ENCODE measurements at regions not wholly inside any gene's neighbourhood (a gene's known extent, or its start where the extent isn't known, plus 50 kb on each side); places are given as distances from the start of the nearest gene placed in this dataset.

DNA sequence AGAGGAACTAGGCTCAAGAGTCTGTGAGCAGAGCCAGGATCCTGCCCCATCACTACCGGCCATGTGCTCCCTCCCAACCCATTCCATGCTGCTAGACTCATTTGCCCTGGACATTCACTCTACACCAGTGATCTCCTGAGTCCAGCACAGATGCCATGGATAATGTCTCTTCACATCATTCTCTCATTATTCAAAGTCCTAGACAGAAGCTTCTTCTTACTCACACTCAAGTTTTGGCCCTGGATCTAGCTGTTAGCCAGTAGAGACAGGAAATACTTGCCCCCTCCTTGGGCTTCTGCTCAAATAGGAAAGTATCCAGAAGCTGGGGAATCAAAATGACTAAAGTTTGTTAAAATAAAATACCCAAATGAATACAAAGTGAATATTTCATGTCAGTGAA lies 266.8 kb upstream of the LDB2 start:
- no peak overlapping the region for H3K4me2 ChIP-seq (ENCODE audit: low read length)
- H3K9ac ChIP-seq (ENCODE audit: low read length): no peak overlapping the region
- no peak for ATAC-seq
- H3F3A ChIP-seq (ENCODE audit: low read length, unreplicated experiment): no peaks in the 10 kb centered on the region
- TF ChIP-seq, protein P1, sequence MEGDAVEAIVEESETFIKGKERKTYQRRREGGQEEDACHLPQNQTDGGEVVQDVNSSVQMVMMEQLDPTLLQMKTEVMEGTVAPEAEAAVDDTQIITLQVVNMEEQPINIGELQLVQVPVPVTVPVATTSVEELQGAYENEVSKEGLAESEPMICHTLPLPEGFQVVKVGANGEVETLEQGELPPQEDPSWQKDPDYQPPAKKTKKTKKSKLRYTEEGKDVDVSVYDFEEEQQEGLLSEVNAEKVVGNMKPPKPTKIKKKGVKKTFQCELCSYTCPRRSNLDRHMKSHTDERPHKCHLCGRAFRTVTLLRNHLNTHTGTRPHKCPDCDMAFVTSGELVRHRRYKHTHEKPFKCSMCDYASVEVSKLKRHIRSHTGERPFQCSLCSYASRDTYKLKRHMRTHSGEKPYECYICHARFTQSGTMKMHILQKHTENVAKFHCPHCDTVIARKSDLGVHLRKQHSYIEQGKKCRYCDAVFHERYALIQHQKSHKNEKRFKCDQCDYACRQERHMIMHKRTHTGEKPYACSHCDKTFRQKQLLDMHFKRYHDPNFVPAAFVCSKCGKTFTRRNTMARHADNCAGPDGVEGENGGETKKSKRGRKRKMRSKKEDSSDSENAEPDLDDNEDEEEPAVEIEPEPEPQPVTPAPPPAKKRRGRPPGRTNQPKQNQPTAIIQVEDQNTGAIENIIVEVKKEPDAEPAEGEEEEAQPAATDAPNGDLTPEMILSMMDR (conservative IDR thresholded peaks at IDR 0.05; ENCODE audit: low read depth, low read length): no peak
- TF ChIP-seq EZH2phosphoT487 (IDR thresholded peaks at IDR 0.05; ENCODE audit: borderline replicate concordance, low read length) (no peak), EZH2 (IDR thresholded peaks at IDR 0.05; ENCODE audit: low read length, unreplicated experiment) (no peak)
- intact Hi-C loops (cut with micrococcal nuclease): no loop called here
- no peak overlapping the region for H3K27ac ChIP-seq (ENCODE audit: low read length)
- no peaks in the 10 kb centered on the region for H3K36me3 ChIP-seq (ENCODE audit: low read depth, low read length)
- ChIA-PET POLR2A (ENCODE audit: unreplicated experiment) (no interaction called here), CTCF (no interaction called here)
- H3K4me1 ChIP-seq (ENCODE audit: insufficient read depth, low read length): no peaks in the 10 kb centered on the region
- no peaks in the 10 kb centered on the region for H3K9me2 ChIP-seq (replicated peaks; ENCODE audit: low read length)
- no peaks in the 10 kb centered on the region for H3K27me3 ChIP-seq (ENCODE audit: low read length)
- DNase-seq: no peak
- no peaks in the 10 kb centered on the region for H4K20me1 ChIP-seq (ENCODE audit: low read length)
- H3K9me3 ChIP-seq (ENCODE audit: low read length): no peaks in the 10 kb centered on the region
- no peak overlapping the region for H2AFZ ChIP-seq (ENCODE audit: low read length)
- H3K4me3 ChIP-seq (ENCODE audit: low read length): no peak overlapping the region
- H3K79me2 ChIP-seq (ENCODE audit: low read length): no peaks in the 10 kb centered on the region
- no TSS peak for BruUV-seq (replicated peaks)

DNA sequence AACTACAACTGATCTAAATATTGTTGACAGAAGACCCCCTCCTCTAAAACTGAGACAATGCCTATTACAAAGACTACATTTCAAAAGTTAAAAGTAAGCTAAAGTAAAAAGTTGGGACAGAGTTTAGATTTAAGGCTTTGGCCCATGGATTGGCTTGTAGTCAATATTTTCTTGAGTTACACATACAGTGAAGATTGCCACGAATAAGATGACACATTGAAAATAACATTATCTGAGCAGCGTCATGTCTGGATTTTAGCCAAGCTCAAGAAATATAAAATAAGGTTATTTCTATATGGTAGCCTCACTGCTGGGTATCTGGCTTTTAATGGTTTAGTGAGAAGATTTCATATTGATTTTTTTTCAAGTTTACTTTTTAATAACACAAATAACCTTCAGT lies 266.2 kb upstream of the LDB2 start:
- DNase-seq: no peak
- Histone ChIP-seq H3K9me3 (ENCODE audit: low read length) (no peaks in the 10 kb centered on the region), H4K20me1 (ENCODE audit: low read length) (no peaks in the 10 kb centered on the region), H3K4me3 (ENCODE audit: low read length) (no peak overlapping the region), H3K79me2 (ENCODE audit: low read length) (no peaks in the 10 kb centered on the region), H3K4me1 (ENCODE audit: insufficient read depth, low read length) (no peaks in the 10 kb centered on the region), H3K27ac (ENCODE audit: low read length) (no peak overlapping the region), H3K9me2 (replicated peaks; ENCODE audit: low read length) (no peaks in the 10 kb centered on the region), H3F3A (ENCODE audit: low read length, unreplicated experiment) (no peaks in the 10 kb centered on the region), H3K9ac (ENCODE audit: low read length) (no peak overlapping the region), H3K27me3 (ENCODE audit: low read length) (no peaks in the 10 kb centered on the region), H3K36me3 (ENCODE audit: low read depth, low read length) (no peaks in the 10 kb centered on the region), H3K4me2 (ENCODE audit: low read length) (no peak overlapping the region), H2AFZ (ENCODE audit: low read length) (no peak overlapping the region)
- no peak for ATAC-seq
- intact Hi-C loops (cut with micrococcal nuclease): no loop called here
- TF ChIP-seq EZH2phosphoT487 (IDR thresholded peaks at IDR 0.05; ENCODE audit: borderline replicate concordance, low read length) (no peak), EZH2 (IDR thresholded peaks at IDR 0.05; ENCODE audit: low read length, unreplicated experiment) (no peak)
- TF ChIP-seq, protein P1 (conservative IDR thresholded peaks at IDR 0.05; ENCODE audit: low read depth, low read length): no peak
- no TSS peak for BruUV-seq (replicated peaks)
- ChIA-PET POLR2A (ENCODE audit: unreplicated experiment) (no interaction called here), CTCF (no interaction called here)

DNA sequence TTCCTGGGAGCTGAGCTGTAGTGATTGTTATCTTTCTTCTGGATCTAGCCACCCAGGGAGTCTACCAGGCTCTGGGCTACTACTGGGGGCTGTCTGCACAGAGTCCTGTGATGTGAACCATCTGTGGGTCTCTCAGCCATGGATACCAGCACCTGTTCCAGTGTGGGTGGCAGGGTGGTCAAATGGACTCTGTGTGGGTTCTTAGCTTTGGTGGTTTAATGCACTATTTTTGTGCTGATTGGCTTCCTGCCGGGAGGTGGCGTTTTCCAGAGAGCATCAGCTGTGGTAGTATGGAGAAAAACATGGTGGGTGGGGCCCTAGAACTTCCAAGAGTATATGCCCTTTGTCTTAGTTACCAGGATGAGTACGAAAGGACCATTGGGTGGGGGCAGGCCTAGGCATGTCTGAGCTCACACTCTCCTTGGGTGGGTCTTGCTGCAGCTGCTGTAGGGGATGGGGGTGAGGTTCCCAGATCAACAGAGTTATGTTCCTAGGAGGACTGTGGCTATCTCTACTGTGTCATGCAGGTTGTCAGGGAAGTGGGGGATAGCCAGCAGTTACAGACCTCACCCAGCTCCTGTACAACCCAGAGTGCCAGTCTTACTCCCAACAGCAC lies 264.8 kb upstream of the LDB2 start:
- POLR2A ChIA-PET (ENCODE audit: unreplicated experiment): interaction anchor here (0.6 kb wide), 1 partner anchor 347 kb away, joined by 5 read pairs; no protein-coding TSS in a partner anchor

More for the DNA sequence above, 264.8 kb upstream of the LDB2 start:
- no peaks in the 10 kb centered on the region for H3K4me1 ChIP-seq (ENCODE audit: insufficient read depth, low read length)
- no peak for ATAC-seq
- no peak overlapping the region for H2AFZ ChIP-seq (ENCODE audit: low read length)
- H3F3A ChIP-seq (ENCODE audit: low read length, unreplicated experiment): no peaks in the 10 kb centered on the region
- TF ChIP-seq, protein P1 (conservative IDR thresholded peaks at IDR 0.05; ENCODE audit: low read depth, low read length): no peak
- TF ChIP-seq EZH2phosphoT487 (IDR thresholded peaks at IDR 0.05; ENCODE audit: borderline replicate concordance, low read length) (no peak), EZH2 (IDR thresholded peaks at IDR 0.05; ENCODE audit: low read length, unreplicated experiment) (no peak)
- no peaks in the 10 kb centered on the region for H3K79me2 ChIP-seq (ENCODE audit: low read length)
- H3K27me3 ChIP-seq (ENCODE audit: low read length): no peaks in the 10 kb centered on the region
- no peaks in the 10 kb centered on the region for H3K36me3 ChIP-seq (ENCODE audit: low read depth, low read length)
- CTCF ChIA-PET: interaction anchor here (0.7 kb wide), 1 partner anchor 309 kb away, joined by 4 read pairs; no protein-coding TSS in a partner anchor
- no peak overlapping the region for H3K9ac ChIP-seq (ENCODE audit: low read length)
- H3K9me2 ChIP-seq (replicated peaks; ENCODE audit: low read length): no peaks in the 10 kb centered on the region
- intact Hi-C loops (cut with micrococcal nuclease): no loop called here
- no peaks in the 10 kb centered on the region for H3K9me3 ChIP-seq (ENCODE audit: low read length)
- no peak overlapping the region for H3K4me2 ChIP-seq (ENCODE audit: low read length)
- H3K4me3 ChIP-seq (ENCODE audit: low read length): no peak overlapping the region
- BruUV-seq (replicated peaks): no TSS peak
- H4K20me1 ChIP-seq (ENCODE audit: low read length): no peaks in the 10 kb centered on the region
- H3K27ac ChIP-seq (ENCODE audit: low read length): no peak overlapping the region
- DNase-seq: no peak
